Keratinocyte (primary cell): ENCODE measurements at regions not wholly inside any gene's neighbourhood (a gene's known extent, or its start where the extent isn't known, plus 50 kb on each side); places are given as distances from the start of the nearest gene placed in this dataset.

ENCODE experiments used
- DNase-seq: peaks from one replicate; pipeline ENCODE4 v3.0.0-alpha.2; 2011; ENCODE audit warnings: low read depth, missing footprints, low spot score
- FAIRE-seq: peaks from 2 replicates; lab custom pipeline; 2011; peaks lifted over from hg19 to GRCh38; lab: Jason Lieb, UNC
- H2AFZ ChIP-seq: 2 replicates; pipeline ENCODE4 v1.6.0; 2012; ENCODE audit warnings: low read length, control low read depth, inconsistent platforms; ENCODE audit not compliant: control insufficient read depth
- H3K27ac ChIP-seq: 2 replicates; pipeline ENCODE4 v1.5.1; 2011; ENCODE audit warnings: low read length; ENCODE audit not compliant: control insufficient read depth, insufficient read depth
- H3K27me3 ChIP-seq: 3 replicates; pipeline ENCODE4 v1.6.0; 2011; ENCODE audit warnings: low read length; ENCODE audit not compliant: control insufficient read depth, insufficient read depth; ENCODE audit errors: extremely low read depth
- H3K36me3 ChIP-seq, 2 experiments: 2 replicates in 1 of 2; 3 replicates in 1 of 2; pipeline ENCODE4 v1.5.1; 2011; ENCODE audit warnings: low read length in 2 of 2, mild to moderate bottlenecking in 1 of 2; ENCODE audit not compliant: control insufficient read depth in 2 of 2, insufficient read depth in 2 of 2; ENCODE audit errors: extremely low read depth in 1 of 2
- H3K4me1 ChIP-seq: 3 replicates; pipeline ENCODE4 v1.5.1; 2011; ENCODE audit warnings: low read length; ENCODE audit not compliant: control insufficient read depth, insufficient read depth; ENCODE audit errors: extremely low read depth
- H3K4me2 ChIP-seq: 3 replicates; pipeline ENCODE4 v1.6.0; 2011; ENCODE audit warnings: low read depth, low read length; ENCODE audit not compliant: control insufficient read depth, insufficient read depth; ENCODE audit errors: extremely low read depth
- H3K4me3 ChIP-seq, 3 experiments: fragments of 200-600 bp in 1 of 3; sonication (generic) in 1 of 3; 2 replicates in 2 of 3; 3 replicates in 1 of 3; pipeline ENCODE4 v1.5.1; 2011 to 2016; ENCODE audit warnings: low read length in 3 of 3, mild to moderate bottlenecking in 3 of 3, control low read depth in 2 of 3, inconsistent platforms in 1 of 3, low read depth in 1 of 3, mixed read lengths in 1 of 3, mixed run types in 1 of 3, moderate library complexity in 1 of 3; ENCODE audit not compliant: control insufficient read depth in 2 of 3, insufficient read depth in 2 of 3; ENCODE audit errors: extremely low read depth in 1 of 3
- H3K79me2 ChIP-seq: 2 replicates; pipeline ENCODE4 v1.6.0; 2012; ENCODE audit warnings: low read length; ENCODE audit not compliant: control insufficient read depth, insufficient read depth
- H3K9ac ChIP-seq: 3 replicates; pipeline ENCODE4 v1.6.0; 2011; ENCODE audit warnings: low read length; ENCODE audit not compliant: control insufficient read depth, insufficient read depth; ENCODE audit errors: extremely low read depth
- H3K9me1 ChIP-seq: 3 replicates; pipeline ENCODE4 v1.6.0; 2011; ENCODE audit warnings: low read length; ENCODE audit not compliant: control insufficient read depth, insufficient read depth; ENCODE audit errors: extremely low read depth
- H3K9me3 ChIP-seq: 2 replicates; pipeline ENCODE4 v1.5.1; 2012; ENCODE audit warnings: low read depth, low read length; ENCODE audit not compliant: control insufficient read depth
- H4K20me1 ChIP-seq: 3 replicates; pipeline ENCODE4 v1.6.0; 2011; ENCODE audit warnings: low read length; ENCODE audit not compliant: control insufficient read depth, insufficient read depth; ENCODE audit errors: extremely low read depth
- EZH2 ChIP-seq: IDR thresholded peaks from one replicate; pipeline ENCODE4 v1.6.1; 2012; ENCODE audit warnings: inconsistent platforms, mild to moderate bottlenecking, low read length, moderate library complexity
- dilution Hi-C: fragments of 300-500 bp; cut with MboI; formaldehyde crosslinking; loops from one replicate; pipeline ENCODE4 v1.7.0; 2020; ENCODE audit warnings: low sequenced_read_pairs; ENCODE audit not compliant: extremely low pct_ligation_motif_present
- TF ChIP-seq, protein P1 (sequence below), 3 experiments: IDR thresholded peaks in 1 of 3; conservative IDR thresholded peaks in 1 of 3; optimal IDR thresholded peaks in 1 of 3; 2 replicates in 2 of 3; 3 replicates in 1 of 3; pipeline versions ENCODE3 to v1.5.1; 2011; ENCODE audit warnings: low read length in 3 of 3, mild to moderate bottlenecking in 3 of 3, moderate library complexity in 2 of 3, control low read depth in 1 of 3, inconsistent platforms in 1 of 3; ENCODE audit not compliant: insufficient read depth in 2 of 3; ENCODE audit errors: extremely low read depth in 1 of 3

DNA sequence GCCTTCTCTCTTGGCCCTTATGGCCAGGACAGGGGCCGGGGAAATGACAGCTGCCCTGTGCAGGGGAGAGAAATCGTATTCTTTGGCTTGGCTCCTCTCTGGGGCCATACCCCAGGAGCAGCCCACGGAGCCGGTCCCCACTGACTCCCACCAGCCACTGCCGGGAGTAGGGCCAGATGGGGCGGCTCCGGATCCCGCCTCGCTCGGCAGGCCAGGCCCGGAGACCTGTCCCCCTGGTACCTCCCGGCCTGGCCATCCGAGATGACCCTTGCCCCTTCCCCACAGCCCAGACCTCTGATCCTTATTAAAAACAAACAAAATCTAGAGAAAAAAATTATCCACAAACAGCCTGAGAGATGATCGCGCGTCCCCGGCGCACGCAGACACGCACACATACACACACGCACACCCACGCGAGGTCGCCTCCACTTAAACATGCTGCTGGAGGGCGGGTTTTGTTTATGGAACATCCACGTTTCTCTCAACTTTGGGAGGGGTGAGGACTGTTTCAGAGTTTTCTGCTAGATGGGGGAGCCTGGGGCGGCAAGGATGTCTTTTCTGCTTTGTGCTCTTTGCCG, 59.1 kb downstream of the IGLL1 start:
- FAIRE-seq (no peak), DNase-seq (no peak)
- Histone ChIP-seq H3K9me1 (no peaks in the 10 kb centered on the region), H4K20me1 (no peaks in the 10 kb centered on the region), H3K9me3 (no peaks in the 10 kb centered on the region), H3K36me3 (no peaks in the 10 kb centered on the region), H3K4me2 (peak overlapping the region; percentile 70), H2AFZ (peak overlapping the region; percentile 74), H3K9ac (peak overlapping the region; percentile 62), H3K79me2 (no peaks in the 10 kb centered on the region), H3K27me3 (peaks cover 6% of the 10 kb centered on the region), H3K4me1 (peaks cover 3% of the 10 kb centered on the region), H3K27ac (no peak overlapping the region), H3K4me3 (no peak overlapping the region)
- TF ChIP-seq EZH2 = no peak
- dilution Hi-C loops = no loop called here

GRCh38 chr22:23519442-23520157, 60.5 kb downstream of the IGLL1 start:
- no peak overlapping the region for H3K4me2 ChIP-seq
- dilution Hi-C loops = no loop called here
- no peaks in the 10 kb centered on the region for H4K20me1 ChIP-seq
- H3K27me3 ChIP-seq = peaks cover 6% of the 10 kb centered on the region
- no peak overlapping the region for H3K9ac ChIP-seq
- H3K9me3 ChIP-seq = no peaks in the 10 kb centered on the region
- no peak for TF ChIP-seq EZH2
- TF ChIP-seq, protein P1, sequence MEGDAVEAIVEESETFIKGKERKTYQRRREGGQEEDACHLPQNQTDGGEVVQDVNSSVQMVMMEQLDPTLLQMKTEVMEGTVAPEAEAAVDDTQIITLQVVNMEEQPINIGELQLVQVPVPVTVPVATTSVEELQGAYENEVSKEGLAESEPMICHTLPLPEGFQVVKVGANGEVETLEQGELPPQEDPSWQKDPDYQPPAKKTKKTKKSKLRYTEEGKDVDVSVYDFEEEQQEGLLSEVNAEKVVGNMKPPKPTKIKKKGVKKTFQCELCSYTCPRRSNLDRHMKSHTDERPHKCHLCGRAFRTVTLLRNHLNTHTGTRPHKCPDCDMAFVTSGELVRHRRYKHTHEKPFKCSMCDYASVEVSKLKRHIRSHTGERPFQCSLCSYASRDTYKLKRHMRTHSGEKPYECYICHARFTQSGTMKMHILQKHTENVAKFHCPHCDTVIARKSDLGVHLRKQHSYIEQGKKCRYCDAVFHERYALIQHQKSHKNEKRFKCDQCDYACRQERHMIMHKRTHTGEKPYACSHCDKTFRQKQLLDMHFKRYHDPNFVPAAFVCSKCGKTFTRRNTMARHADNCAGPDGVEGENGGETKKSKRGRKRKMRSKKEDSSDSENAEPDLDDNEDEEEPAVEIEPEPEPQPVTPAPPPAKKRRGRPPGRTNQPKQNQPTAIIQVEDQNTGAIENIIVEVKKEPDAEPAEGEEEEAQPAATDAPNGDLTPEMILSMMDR (optimal IDR thresholded peaks at IDR 0.05 in 1 of 3, IDR thresholded peaks at IDR 0.05 in 1 of 3, conservative IDR thresholded peaks at IDR 0.05 in 1 of 3; ENCODE audit: extremely low read depth in 1 of 3, insufficient read depth in 2 of 3, low read length in 3 of 3) = no peak
- no peaks in the 10 kb centered on the region for H3K9me1 ChIP-seq
- no peak for DNase-seq
- H2AFZ ChIP-seq = no peak overlapping the region
- no peak for FAIRE-seq
- H3K79me2 ChIP-seq = no peaks in the 10 kb centered on the region
- peaks cover 3% of the 10 kb centered on the region for H3K4me1 ChIP-seq
- no peaks in the 10 kb centered on the region for H3K36me3 ChIP-seq
- H3K4me3 ChIP-seq = no peak overlapping the region
- H3K27ac ChIP-seq = no peak overlapping the region
